Sigmoid colon (tissue), 4 donors: ENCODE measurements at regions not wholly inside any gene's neighbourhood (a gene's known extent, or its start where the extent isn't known, plus 50 kb on each side); places are given as distances from the start of the nearest gene placed in this dataset.

ENCODE experiments used
- EP300 ChIP-seq, 4 donors: sonication (generic); formaldehyde crosslinking; IDR thresholded peaks; one replicate each; pipeline ENCODE4 v1.6.1; 2017; ENCODE audit warnings: antibody characterized with exemption in 4 of 4
- POLR2A ChIP-seq, 2 donors: fragments of 450-650 bp; IDR thresholded peaks; one replicate each; pipeline ENCODE4 v1.6.1; 2016; ENCODE audit warnings: antibody characterized with exemption in 2 of 2, mild to moderate bottlenecking in 2 of 2, moderate library complexity in 2 of 2
- TF ChIP-seq, protein P1 (sequence below), 4 experiments: fragments of 450-650 bp in 3 of 4; fragments of 200-600 bp in 1 of 4; IDR thresholded peaks; one replicate each; pipeline ENCODE4 v1.5.1; 2016 to 2019; ENCODE audit warnings: antibody characterized with exemption in 4 of 4, mild to moderate bottlenecking in 3 of 4, moderate library complexity in 2 of 4

DNA sequence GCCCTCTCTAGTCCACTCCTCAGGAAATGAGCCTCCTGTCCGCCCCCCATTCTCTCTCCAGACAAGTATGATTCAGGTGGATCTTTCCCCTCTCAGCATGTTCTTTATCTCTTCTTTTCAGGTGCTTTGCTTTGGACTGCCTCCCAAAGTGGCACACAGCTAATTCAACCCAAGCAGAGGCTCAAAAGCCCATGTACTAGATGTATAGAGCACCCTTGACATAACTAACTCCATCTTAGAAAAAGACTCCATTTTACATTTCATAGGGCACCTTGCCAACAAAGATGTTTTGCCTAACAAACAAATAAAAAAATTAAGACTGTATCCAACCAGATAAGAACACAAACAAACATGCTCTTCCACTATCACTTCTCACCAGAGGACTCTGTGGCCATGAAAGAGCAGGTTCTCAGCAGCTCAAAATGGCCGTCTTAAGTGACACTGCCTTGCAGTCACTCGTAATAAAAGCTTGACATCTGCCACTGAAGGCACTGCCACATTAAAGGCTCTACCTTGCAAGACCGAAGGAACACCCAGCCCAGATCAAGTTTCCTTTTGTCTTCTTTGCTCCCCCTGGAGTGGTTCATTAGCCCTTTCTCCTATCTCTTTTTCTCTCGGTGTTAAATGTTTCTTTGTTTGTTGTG is 84.9 kb upstream of the TAB3 start:
- TF ChIP-seq EP300 (IDR thresholded peaks at IDR 0.05) (no peak), POLR2A (IDR thresholded peaks at IDR 0.05) (no peak)
- TF ChIP-seq, protein P1, sequence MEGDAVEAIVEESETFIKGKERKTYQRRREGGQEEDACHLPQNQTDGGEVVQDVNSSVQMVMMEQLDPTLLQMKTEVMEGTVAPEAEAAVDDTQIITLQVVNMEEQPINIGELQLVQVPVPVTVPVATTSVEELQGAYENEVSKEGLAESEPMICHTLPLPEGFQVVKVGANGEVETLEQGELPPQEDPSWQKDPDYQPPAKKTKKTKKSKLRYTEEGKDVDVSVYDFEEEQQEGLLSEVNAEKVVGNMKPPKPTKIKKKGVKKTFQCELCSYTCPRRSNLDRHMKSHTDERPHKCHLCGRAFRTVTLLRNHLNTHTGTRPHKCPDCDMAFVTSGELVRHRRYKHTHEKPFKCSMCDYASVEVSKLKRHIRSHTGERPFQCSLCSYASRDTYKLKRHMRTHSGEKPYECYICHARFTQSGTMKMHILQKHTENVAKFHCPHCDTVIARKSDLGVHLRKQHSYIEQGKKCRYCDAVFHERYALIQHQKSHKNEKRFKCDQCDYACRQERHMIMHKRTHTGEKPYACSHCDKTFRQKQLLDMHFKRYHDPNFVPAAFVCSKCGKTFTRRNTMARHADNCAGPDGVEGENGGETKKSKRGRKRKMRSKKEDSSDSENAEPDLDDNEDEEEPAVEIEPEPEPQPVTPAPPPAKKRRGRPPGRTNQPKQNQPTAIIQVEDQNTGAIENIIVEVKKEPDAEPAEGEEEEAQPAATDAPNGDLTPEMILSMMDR (IDR thresholded peaks at IDR 0.05) = no peak
